Neural cell (in vitro differentiated cells): ENCODE measurements at regions not wholly inside any gene's neighbourhood (a gene's known extent, or its start where the extent isn't known, plus 50 kb on each side); places are given as distances from the start of the nearest gene placed in this dataset.

Experiments
- H2AFZ ChIP-seq: fragments of 200-600, 300-800 bp; sonication (generic), shearing (Covaris generic); 2 replicates; pipeline ENCODE4 v1.6.0; 2014; ENCODE audit warnings: low read depth, mild to moderate bottlenecking, antibody characterized with exemption, low read length, moderate library complexity
- H3F3A ChIP-seq: fragments of 200-600 bp; shearing (Covaris generic); 2 replicates; pipeline ENCODE4 v1.6.1; 2016; ENCODE audit warnings: mild to moderate bottlenecking, moderate library complexity, mixed read lengths, antibody characterized with exemption, low read length; ENCODE audit not compliant: insufficient read depth, poor library complexity, severe bottlenecking
- H3K27ac ChIP-seq: fragments of 200-600, 300-800 bp; sonication (generic), shearing (Covaris generic); 2 replicates; pipeline ENCODE4 v1.5.1; 2014; ENCODE audit warnings: mild to moderate bottlenecking, low read length, moderate library complexity
- H3K27me3 ChIP-seq: fragments of 300-800, 200-600 bp; sonication (generic), shearing (Covaris generic); 2 replicates; pipeline ENCODE4 v1.6.0; 2014; ENCODE audit warnings: mild to moderate bottlenecking, low read depth, low read length, moderate library complexity; ENCODE audit not compliant: insufficient read depth
- H3K36me3 ChIP-seq: fragments of 300-800, 200-600 bp; sonication (generic), shearing (Covaris generic); 2 replicates; pipeline ENCODE4 v1.5.1; 2014; ENCODE audit warnings: mild to moderate bottlenecking, antibody characterized with exemption, low read length, moderate library complexity; ENCODE audit not compliant: insufficient read depth
- H3K4me2 ChIP-seq: fragments of 300-800, 200-600 bp; sonication (generic), shearing (Covaris generic); 2 replicates; pipeline ENCODE4 v1.6.0; 2014; ENCODE audit warnings: mild to moderate bottlenecking, low read length
- H3K4me3 ChIP-seq: fragments of 300-800, 200-600 bp; sonication (generic), shearing (Covaris generic); 2 replicates; pipeline ENCODE4 v1.5.1; 2014; ENCODE audit warnings: mild to moderate bottlenecking, low read length, moderate library complexity
- H3K79me2 ChIP-seq: fragments of 200-600 bp; shearing (Covaris generic); replicated peaks from 2 replicates; pipeline ENCODE4 v1.6.0; 2014; ENCODE audit warnings: mild to moderate bottlenecking, low read length, moderate library complexity; ENCODE audit not compliant: insufficient read depth
- H3K9ac ChIP-seq: fragments of 300-800, 200-600 bp; sonication (generic), shearing (Covaris generic); 2 replicates; pipeline ENCODE4 v1.6.1; 2016; ENCODE audit warnings: mild to moderate bottlenecking, low read length, mixed read lengths
- H3K9me2 ChIP-seq: fragments of 200-600 bp; shearing (Covaris generic); 2 replicates; pipeline ENCODE4 v1.6.1; 2016; ENCODE audit warnings: mild to moderate bottlenecking, low read length, mixed read lengths; ENCODE audit not compliant: insufficient read depth
- H3K9me3 ChIP-seq: fragments of 200-600, 300-800 bp; sonication (generic), shearing (Covaris generic); 2 replicates; pipeline ENCODE4 v1.6.1; 2016; ENCODE audit warnings: mild to moderate bottlenecking, mixed run types, low read length, moderate library complexity, mixed read lengths
- H4K20me1 ChIP-seq: fragments of 200-600 bp; shearing (Covaris generic); 2 replicates; pipeline ENCODE4 v1.6.1; 2016; ENCODE audit warnings: mild to moderate bottlenecking, mixed run types; ENCODE audit not compliant: insufficient read depth
- CTCF ChIP-seq: fragments of 450-650 bp; IDR thresholded peaks from 2 replicates; pipeline ENCODE4 v1.5.1; 2014; ENCODE audit warnings: antibody characterized with exemption, mild to moderate bottlenecking, moderate library complexity; ENCODE audit not compliant: poor library complexity, severe bottlenecking
- EP300 ChIP-seq: fragments of 450-650 bp; conservative IDR thresholded peaks from 2 replicates; pipeline ENCODE4 v1.6.1; 2014; ENCODE audit warnings: antibody characterized with exemption, mild to moderate bottlenecking, moderate library complexity; ENCODE audit not compliant: poor library complexity, severe bottlenecking
- EZH2 ChIP-seq: fragments of 200-600, 300-800 bp; shearing (Covaris generic), sonication (generic); IDR thresholded peaks from 2 replicates; pipeline ENCODE4 v1.6.1; 2014; ENCODE audit warnings: antibody characterized with exemption, low read length, borderline replicate concordance, mild to moderate bottlenecking; ENCODE audit not compliant: insufficient read depth, poor library complexity, severe bottlenecking
- MXI1 ChIP-seq: fragments of 450-650 bp; conservative IDR thresholded peaks from 2 replicates; pipeline ENCODE4 v1.6.1; 2014; ENCODE audit warnings: antibody characterized with exemption, mild to moderate bottlenecking; ENCODE audit not compliant: poor library complexity, severe bottlenecking
- POLR2AphosphoS5 ChIP-seq: IDR thresholded peaks from 2 replicates; pipeline ENCODE4 v1.6.1; 2012
- RAD21 ChIP-seq: fragments of 450-650 bp; conservative IDR thresholded peaks from 2 replicates; pipeline ENCODE4 v1.6.1; 2014; ENCODE audit warnings: antibody characterized with exemption, mild to moderate bottlenecking, moderate library complexity
- REST ChIP-seq: IDR thresholded peaks from 2 replicates; pipeline ENCODE4 v1.6.1; 2012; ENCODE audit warnings: borderline replicate concordance
- SMC3 ChIP-seq: fragments of 450-650 bp; conservative IDR thresholded peaks from 2 replicates; pipeline ENCODE4 v1.6.1; 2014; ENCODE audit warnings: antibody characterized with exemption, mild to moderate bottlenecking, moderate library complexity; ENCODE audit not compliant: poor library complexity
- TAF1 ChIP-seq: IDR thresholded peaks from 2 replicates; pipeline ENCODE4 v1.6.1; 2012; ENCODE audit warnings: low read depth

GRCh38 chr18:76750917-76751890 is 71.2 kb upstream of the ZNF236 start:
- H3K79me2 ChIP-seq: no peaks in the 10 kb centered on the region
- no peak overlapping the region for H3K27ac ChIP-seq
- no peaks in the 10 kb centered on the region for H3K36me3 ChIP-seq
- H3K9me2 ChIP-seq: no peaks in the 10 kb centered on the region
- H2AFZ ChIP-seq: no peak overlapping the region
- TF ChIP-seq EP300 (no peak), SMC3 (no peak), REST (no peak), CTCF (no peak), RAD21 (no peak), EZH2 (no peak), MXI1 (no peak), TAF1 (no peak), POLR2AphosphoS5 (no peak)
- H3K27me3 ChIP-seq: no peaks in the 10 kb centered on the region
- H3K4me3 ChIP-seq: no peak overlapping the region
- H3F3A ChIP-seq: no peaks in the 10 kb centered on the region
- H3K9me3 ChIP-seq: no peaks in the 10 kb centered on the region
- H4K20me1 ChIP-seq: no peaks in the 10 kb centered on the region
- H3K9ac ChIP-seq: no peak overlapping the region
- H3K4me2 ChIP-seq: no peak overlapping the region

- no peak overlapping the region for H3K4me3 ChIP-seq
- no peak overlapping the region for H3K9ac ChIP-seq
- no peak overlapping the region for H2AFZ ChIP-seq
- H3K9me3 ChIP-seq: no peaks in the 10 kb centered on the region
- no peaks in the 10 kb centered on the region for H3K9me2 ChIP-seq
- no peak overlapping the region for H3K27ac ChIP-seq
- no peaks in the 10 kb centered on the region for H3K27me3 ChIP-seq
- no peaks in the 10 kb centered on the region for H3K79me2 ChIP-seq
- H3K36me3 ChIP-seq: no peaks in the 10 kb centered on the region
- no peaks in the 10 kb centered on the region for H4K20me1 ChIP-seq
- no peak overlapping the region for H3K4me2 ChIP-seq
- TF ChIP-seq REST: no peak
- TF ChIP-seq POLR2AphosphoS5: no peak
- no peak for TF ChIP-seq SMC3
- no peak for TF ChIP-seq TAF1
- no peak for TF ChIP-seq MXI1
- TF ChIP-seq CTCF: no peak
- no peak for TF ChIP-seq EZH2
- TF ChIP-seq EP300: no peak
- no peak for TF ChIP-seq RAD21
- no peaks in the 10 kb centered on the region for H3F3A ChIP-seq
Measured at GRCh38 chr18:76750269-76750668, 72.1 kb upstream of the ZNF236 start.
